GM12874 (cell line): ENCODE measurements at regions not wholly inside any gene's neighbourhood (a gene's known extent, or its start where the extent isn't known, plus 50 kb on each side); places are given as distances from the start of the nearest gene placed in this dataset.

Source experiments
- CTCF ChIP-seq: IDR thresholded peaks from 2 replicates; pipeline ENCODE4 v1.5.1; 2011; ENCODE audit warnings: low read depth, mild to moderate bottlenecking, control low read depth, low read length, moderate library complexity; ENCODE audit not compliant: insufficient read depth

GRCh38 chr14:85873006-85873405, 343.1 kb downstream of the FLRT2 start:
- no peak for TF ChIP-seq CTCF

- TF ChIP-seq CTCF: no peak
Measured at GRCh38 chr14:85867450-85867849, 337.5 kb downstream of the FLRT2 start.

GRCh38 chr14:85865701-85866100, 335.8 kb downstream of the FLRT2 start:
- no peak for TF ChIP-seq CTCF

GRCh38 chr14:85858634-85859033, 328.7 kb downstream of the FLRT2 start:
- no peak for TF ChIP-seq CTCF

GRCh38 chr14:85856430-85856829, 326.5 kb downstream of the FLRT2 start:
- TF ChIP-seq CTCF: no peak

- TF ChIP-seq CTCF: no peak
Measured at GRCh38 chr14:85853996-85854526, 324.1 kb downstream of the FLRT2 start.

- no peak for TF ChIP-seq CTCF
Measured at GRCh38 chr14:85852906-85853305, 323.0 kb downstream of the FLRT2 start.
